B cell (primary cell): ENCODE measurements at regions not wholly inside any gene's neighbourhood (a gene's known extent, or its start where the extent isn't known, plus 50 kb on each side); places are given as distances from the start of the nearest gene placed in this dataset.

ENCODE experiments used
- ATAC-seq: fragments of 200-7000 bp; cut with Tn5 transposase; one replicate; pipeline ENCODE4 v1.10.0; 2021; ENCODE audit warnings: low read depth, mild to moderate bottlenecking, moderate number of reproducible peaks, moderate library complexity
- CTCF ChIA-PET: fragments of 350-600 bp; sonication (Branson Sonifier 250); formaldehyde crosslinking; loops from one replicate; lab custom pipeline; 2021; ENCODE audit warnings: antibody characterized with exemption, inconsistent platforms; lab: Charles Lee
- POLR2A ChIA-PET: fragments of 350-600 bp; sonication (Branson Sonifier 250); formaldehyde crosslinking; loops from one replicate; lab custom pipeline; 2021; ENCODE audit warnings: antibody characterized with exemption; lab: Charles Lee
- DNase-seq: peaks from one replicate; pipeline ENCODE4 v3.0.0; 2013
- H2AFZ ChIP-seq: 2 replicates; pipeline ENCODE4 v1.6.1; 2012; ENCODE audit warnings: mild to moderate bottlenecking, low read depth, low read length; ENCODE audit not compliant: insufficient read depth, poor library complexity, severe bottlenecking
- H3K27ac ChIP-seq, 2 donors: 1 replicate in 1 of 2; 2 replicates in 1 of 2; pipeline ENCODE4 v1.5.1; 2012 to 2013; ENCODE audit warnings: low read length in 2 of 2, mild to moderate bottlenecking in 2 of 2, moderate library complexity in 1 of 2
- H3K27me3 ChIP-seq, 4 experiments: fragments of 200-600 bp in 1 of 4; sonication (generic) in 1 of 4; replicated peaks in 1 of 4; 1 replicate in 2 of 4; 2 replicates in 2 of 4; pipeline versions ENCODE4 v1.6.1 to v1.7.0; 2013 to 2016; ENCODE audit warnings: low read length in 3 of 4, mild to moderate bottlenecking in 2 of 4, mixed read lengths in 1 of 4, moderate library complexity in 1 of 4; ENCODE audit not compliant: insufficient read depth in 4 of 4, control insufficient read depth in 3 of 4; ENCODE audit errors: control extremely low read depth in 1 of 4
- H3K36me3 ChIP-seq, 2 experiments: replicated peaks in 1 of 2; 1 replicate in 1 of 2; 2 replicates in 1 of 2; pipeline versions ENCODE4 v1.6.1 to v1.7.1; 2013; ENCODE audit warnings: low read length in 1 of 2; ENCODE audit not compliant: insufficient read depth in 2 of 2, control insufficient read depth in 1 of 2; ENCODE audit errors: control extremely low read depth in 1 of 2, extremely low read depth in 1 of 2
- H3K4me1 ChIP-seq, 2 donors: fragments of 200-600 bp in 1 of 2; sonication (generic) in 1 of 2; 1 replicate in 1 of 2; 2 replicates in 1 of 2; pipeline versions ENCODE4 v1.5.1 to v1.6.1; 2013 to 2017; ENCODE audit warnings: low read length in 2 of 2; ENCODE audit not compliant: control insufficient read depth in 2 of 2, insufficient read depth in 2 of 2
- H3K4me2 ChIP-seq: replicated peaks from 2 replicates; pipeline ENCODE3; 2012; ENCODE audit warnings: mild to moderate bottlenecking, low read depth, low read length; ENCODE audit not compliant: poor library complexity, severe bottlenecking
- H3K4me3 ChIP-seq, 5 experiments: fragments of 200-600 bp in 1 of 5; sonication (generic) in 1 of 5; 1 replicate in 3 of 5; 2 replicates in 2 of 5; pipeline versions ENCODE4 v1.5.1 to v1.7.0; 2011 to 2016; ENCODE audit warnings: low read length in 4 of 5, mild to moderate bottlenecking in 4 of 5, low read depth in 2 of 5, control low read depth in 1 of 5, moderate library complexity in 1 of 5; ENCODE audit not compliant: insufficient read depth in 1 of 5; ENCODE audit errors: control extremely low read depth in 1 of 5, extremely low read depth in 1 of 5
- H3K79me2 ChIP-seq: fragments of 200-600 bp; sonication (generic); one replicate; pipeline ENCODE4 v1.6.0; 2016; ENCODE audit warnings: low read length; ENCODE audit not compliant: control insufficient read depth, insufficient read depth
- H3K9ac ChIP-seq: fragments of 200-600 bp; sonication (generic); 2 replicates; pipeline ENCODE4 v1.6.1; 2017; ENCODE audit warnings: mild to moderate bottlenecking, low read length, moderate library complexity
- H3K9me3 ChIP-seq, 3 donors: one replicate each; pipeline versions ENCODE4 v1.6.1 to v1.7.1; 2013; ENCODE audit warnings: low read length in 2 of 3; ENCODE audit not compliant: control insufficient read depth in 2 of 3, insufficient read depth in 1 of 3; ENCODE audit errors: control extremely low read depth in 1 of 3
- H4K20me1 ChIP-seq: 2 replicates; pipeline ENCODE4 v1.6.0; 2012; ENCODE audit warnings: mild to moderate bottlenecking, low read length; ENCODE audit not compliant: insufficient read depth, control insufficient read depth, poor library complexity, severe bottlenecking
- H3K27ac Mint-ChIP-seq: one replicate; pipeline ENCODE4 v1.8.0; 2021; ENCODE audit warnings: mixed read lengths
- H3K27me3 Mint-ChIP-seq: one replicate; pipeline ENCODE4 v1.8.0; 2021; ENCODE audit warnings: mixed read lengths
- H3K4me1 Mint-ChIP-seq: one replicate; pipeline ENCODE4 v1.8.0; 2021; ENCODE audit warnings: mixed read lengths
- H3K4me3 Mint-ChIP-seq: one replicate; pipeline ENCODE4 v1.8.0; 2021; ENCODE audit warnings: mixed read lengths
- H3K9me3 Mint-ChIP-seq: one replicate; pipeline ENCODE4 v1.8.0; 2022; ENCODE audit warnings: mixed read lengths; ENCODE audit not compliant: insufficient read depth
- CTCF ChIP-seq: fragments of 200-600 bp; IDR thresholded peaks from one replicate; pipeline ENCODE4 v1.8.0; 2022; ENCODE audit warnings: antibody characterized with exemption, mild to moderate bottlenecking
- EZH2 ChIP-seq: IDR thresholded peaks from 2 replicates; pipeline ENCODE4 v1.6.1; 2012; ENCODE audit warnings: borderline replicate concordance, low read depth, mild to moderate bottlenecking, moderate library complexity, low read length; ENCODE audit not compliant: insufficient read depth, poor library complexity, severe bottlenecking
- WGBS: methylation state at CpG from one replicate; pipeline ENCODE4 v1.1.5; 2013; ENCODE audit warnings: missing lambda C conversion rate; ENCODE audit not compliant: insufficient coverage; 5-methylcytosine and 5-hydroxymethylcytosine counted together
- intact Hi-C: fragments of 100-400 bp; cut with micrococcal nuclease; formaldehyde crosslinking; loops from one replicate; pipeline ENCODE4 v1.10.0; 2022

- peaks cover 0 to 3% (median 1%) of the 10 kb centered on the region in 4 experiments for H3K27me3 ChIP-seq
- intact Hi-C loops = no loop called here
- H3K9me3 ChIP-seq = no peaks in the 10 kb centered on the region
- no peak overlapping the region for H3K4me2 ChIP-seq
- H2AFZ ChIP-seq = no peak overlapping the region
- no peaks in the 10 kb centered on the region for H3K4me1 ChIP-seq
- Mint-ChIP-seq H3K9me3 (no peaks in the 10 kb centered on the region), H3K4me3 (no peak overlapping the region), H3K27me3 (peaks cover 10% of the 10 kb centered on the region), H3K27ac (no peak overlapping the region), H3K4me1 (no peaks in the 10 kb centered on the region)
- DNase-seq (no peak), ATAC-seq (no peak)
- H3K79me2 ChIP-seq = no peaks in the 10 kb centered on the region
- no peak overlapping the region for H3K27ac ChIP-seq
- H4K20me1 ChIP-seq = no peaks in the 10 kb centered on the region
- no peak overlapping the region for H3K4me3 ChIP-seq
- CTCF ChIA-PET = no interaction called here
- no peak overlapping the region for H3K9ac ChIP-seq
- POLR2A ChIA-PET = no interaction called here
- no peaks in the 10 kb centered on the region for H3K36me3 ChIP-seq
- TF ChIP-seq CTCF (no peak), EZH2 (no peak)
- 91% methylated on average over 7 of the region's 7 CpGs for WGBS
Measured at GRCh38 chr5:127183332-127183731, 107.3 kb upstream of the MEGF10 start.

- ATAC-seq = no peak
- Mint-ChIP-seq H3K9me3 (no peaks in the 10 kb centered on the region), H3K27ac (no peak overlapping the region), H3K4me3 (no peak overlapping the region), H3K27me3 (peaks cover 10% of the 10 kb centered on the region), H3K4me1 (no peaks in the 10 kb centered on the region)
- Histone ChIP-seq H3K27me3 (peaks cover 0 to 3% (median 1%) of the 10 kb centered on the region in 4 experiments), H3K9me3 (no peaks in the 10 kb centered on the region), H2AFZ (no peak overlapping the region), H3K79me2 (no peaks in the 10 kb centered on the region), H3K9ac (no peak overlapping the region), H3K36me3 (no peaks in the 10 kb centered on the region), H3K4me1 (no peaks in the 10 kb centered on the region), H3K4me3 (no peak overlapping the region), H3K27ac (no peak overlapping the region), H3K4me2 (no peak overlapping the region), H4K20me1 (no peaks in the 10 kb centered on the region)
- ChIA-PET CTCF (no interaction called here), POLR2A (no interaction called here)
- intact Hi-C loops = no loop called here
- TF ChIP-seq EZH2 = no peak
- TF ChIP-seq CTCF = no peak
- WGBS = 95% methylated on average over 4 of the region's 4 CpGs
- DNase-seq = no peak
Measured at GRCh38 chr5:127184851-127185250, 105.7 kb upstream of the MEGF10 start.
